ENCODE measurements at regions not wholly inside any gene's neighbourhood (a gene's known extent, or its start where the extent isn't known, plus 50 kb on each side); places are given as distances from the start of the nearest gene placed in this dataset.

DNA sequence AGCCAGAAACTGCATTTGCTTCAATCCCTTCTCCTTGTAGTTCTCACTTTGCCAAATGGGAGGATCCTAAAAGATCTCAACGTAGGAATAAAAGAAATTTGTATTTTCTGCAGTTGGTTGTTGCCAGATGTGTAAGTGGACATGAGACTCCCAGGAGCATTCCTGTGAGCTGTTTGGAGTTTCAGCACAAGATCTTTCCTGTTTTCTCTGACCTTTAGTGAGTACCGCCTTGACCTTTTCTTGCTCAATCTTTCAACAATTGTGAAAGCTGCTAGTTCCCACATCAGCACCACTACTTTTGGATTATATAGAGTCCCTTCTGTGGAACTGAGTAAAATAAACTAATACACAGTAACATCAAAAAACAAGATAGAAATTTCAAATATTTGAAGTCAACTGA, 683.8 kb upstream of the PABPC4L start:
- TF ChIP-seq, protein P1, sequence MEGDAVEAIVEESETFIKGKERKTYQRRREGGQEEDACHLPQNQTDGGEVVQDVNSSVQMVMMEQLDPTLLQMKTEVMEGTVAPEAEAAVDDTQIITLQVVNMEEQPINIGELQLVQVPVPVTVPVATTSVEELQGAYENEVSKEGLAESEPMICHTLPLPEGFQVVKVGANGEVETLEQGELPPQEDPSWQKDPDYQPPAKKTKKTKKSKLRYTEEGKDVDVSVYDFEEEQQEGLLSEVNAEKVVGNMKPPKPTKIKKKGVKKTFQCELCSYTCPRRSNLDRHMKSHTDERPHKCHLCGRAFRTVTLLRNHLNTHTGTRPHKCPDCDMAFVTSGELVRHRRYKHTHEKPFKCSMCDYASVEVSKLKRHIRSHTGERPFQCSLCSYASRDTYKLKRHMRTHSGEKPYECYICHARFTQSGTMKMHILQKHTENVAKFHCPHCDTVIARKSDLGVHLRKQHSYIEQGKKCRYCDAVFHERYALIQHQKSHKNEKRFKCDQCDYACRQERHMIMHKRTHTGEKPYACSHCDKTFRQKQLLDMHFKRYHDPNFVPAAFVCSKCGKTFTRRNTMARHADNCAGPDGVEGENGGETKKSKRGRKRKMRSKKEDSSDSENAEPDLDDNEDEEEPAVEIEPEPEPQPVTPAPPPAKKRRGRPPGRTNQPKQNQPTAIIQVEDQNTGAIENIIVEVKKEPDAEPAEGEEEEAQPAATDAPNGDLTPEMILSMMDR (IDR thresholded peaks at IDR 0.05), result no peak
- no peak for TF ChIP-seq POLR2A (IDR thresholded peaks at IDR 0.05)
- no peak for TF ChIP-seq EP300 (IDR thresholded peaks at IDR 0.05)
- no peak for TF ChIP-seq POLR2AphosphoS5 (IDR thresholded peaks at IDR 0.05)

Measured in gastroesophageal sphincter (tissue), 3 donors.